Immature natural killer cell (primary cell): ENCODE measurements at regions not wholly inside any gene's neighbourhood (a gene's known extent, or its start where the extent isn't known, plus 50 kb on each side); places are given as distances from the start of the nearest gene placed in this dataset.

Experiments used
- DNase-seq, 3 donors: peaks; one replicate each; pipeline ENCODE4 v3.0.0; 2022; ENCODE audit warnings: mixed read lengths in 1 of 3
- H3K27ac Mint-ChIP-seq, 6 donors: one replicate each; pipeline ENCODE4 v1.8.0; 2020; ENCODE audit warnings: mixed read lengths in 6 of 6, mild to moderate bottlenecking in 5 of 6, inconsistent platforms in 4 of 6, moderate library complexity in 3 of 6
- H3K27me3 Mint-ChIP-seq, 3 donors: one replicate each; pipeline ENCODE4 v1.8.0; 2020 to 2021; ENCODE audit warnings: low read depth in 3 of 3, mild to moderate bottlenecking in 3 of 3, mixed read lengths in 3 of 3, moderate library complexity in 3 of 3, inconsistent platforms in 1 of 3
- H3K36me3 Mint-ChIP-seq, 3 donors: one replicate each; pipeline ENCODE4 v1.8.0; 2020; ENCODE audit warnings: mixed read lengths in 3 of 3, inconsistent platforms in 2 of 3, mild to moderate bottlenecking in 2 of 3
- H3K4me1 Mint-ChIP-seq, 2 donors: one replicate each; pipeline ENCODE4 v1.8.0; 2020; ENCODE audit warnings: inconsistent platforms in 2 of 2, mild to moderate bottlenecking in 2 of 2, mixed read lengths in 2 of 2, moderate library complexity in 1 of 2
- H3K4me3 Mint-ChIP-seq, 5 donors: one replicate each; pipeline ENCODE4 v1.8.0; 2020; ENCODE audit warnings: mild to moderate bottlenecking in 5 of 5, mixed read lengths in 5 of 5, inconsistent platforms in 3 of 5, moderate library complexity in 3 of 5
- H3K9me3 Mint-ChIP-seq, 6 donors: one replicate each; pipeline ENCODE4 v1.8.0; 2020; ENCODE audit warnings: mild to moderate bottlenecking in 6 of 6, mixed read lengths in 6 of 6, inconsistent platforms in 4 of 6, moderate library complexity in 3 of 6

- Mint-ChIP-seq H3K4me3 (no peak overlapping the region), H3K36me3 (no peaks in the 10 kb centered on the region), H3K4me1 (no peaks in the 10 kb centered on the region), H3K27me3 (peaks cover 0 to 10% (median 0%) of the 10 kb centered on the region in 3 donors), H3K9me3 (no peaks in the 10 kb centered on the region), H3K27ac (no peak overlapping the region)
- DNase-seq = no peak
Measured at GRCh38 chr1:47696737-47697441, 259.0 kb downstream of the FOXD2 start.

DNA sequence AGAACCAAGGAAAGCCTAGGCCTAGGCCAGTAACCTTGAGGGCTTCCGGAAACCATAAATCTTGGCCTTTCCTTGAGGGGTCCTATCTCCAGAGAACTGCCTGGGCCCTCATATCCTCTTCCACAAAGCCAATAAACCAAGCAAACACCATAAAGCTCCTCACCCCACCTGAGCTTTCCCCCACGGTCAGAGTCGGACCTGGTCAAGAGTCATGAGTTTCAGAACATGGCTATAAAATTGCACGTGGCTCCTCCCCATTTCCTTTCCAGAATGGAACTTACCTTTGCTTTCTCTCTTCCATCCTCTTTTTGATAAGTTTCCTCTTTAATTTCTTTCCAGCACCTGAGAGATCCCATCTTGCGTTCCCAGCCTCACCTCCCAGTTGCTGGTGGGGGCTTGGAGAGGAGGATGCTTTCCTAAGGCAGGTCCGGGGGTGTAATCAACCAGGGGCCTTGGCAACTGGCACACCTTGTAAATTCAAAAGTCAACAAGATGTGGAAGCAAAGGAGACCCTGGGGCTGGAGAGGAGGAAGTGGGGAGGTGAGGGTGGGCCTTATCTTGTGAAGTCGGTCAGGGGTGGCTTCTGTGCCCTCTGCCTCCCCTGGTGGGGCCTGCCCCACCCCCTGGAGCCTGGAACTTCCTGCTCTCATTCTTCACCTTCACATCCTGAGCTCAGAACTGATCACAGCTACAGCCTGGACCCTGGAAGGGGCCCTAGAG is 259.9 kb downstream of the FOXD2 start:
- no peak overlapping the region for H3K4me3 Mint-ChIP-seq
- peaks cover 0 to 10% (median 2%) of the 10 kb centered on the region in 3 donors for H3K27me3 Mint-ChIP-seq
- H3K36me3 Mint-ChIP-seq = no peaks in the 10 kb centered on the region
- no peaks in the 10 kb centered on the region for H3K4me1 Mint-ChIP-seq
- no peaks in the 10 kb centered on the region for H3K9me3 Mint-ChIP-seq
- DNase-seq = no peak
- H3K27ac Mint-ChIP-seq = no peak overlapping the region

GRCh38 chr1:47699492-47700235 is 261.8 kb downstream of the FOXD2 start:
- Mint-ChIP-seq H3K27me3 (peaks cover 0 to 8% (median 2%) of the 10 kb centered on the region in 3 donors), H3K4me1 (no peaks in the 10 kb centered on the region), H3K4me3 (no peak overlapping the region), H3K27ac (no peak overlapping the region), H3K36me3 (no peaks in the 10 kb centered on the region), H3K9me3 (no peaks in the 10 kb centered on the region)
- no peak for DNase-seq

DNA sequence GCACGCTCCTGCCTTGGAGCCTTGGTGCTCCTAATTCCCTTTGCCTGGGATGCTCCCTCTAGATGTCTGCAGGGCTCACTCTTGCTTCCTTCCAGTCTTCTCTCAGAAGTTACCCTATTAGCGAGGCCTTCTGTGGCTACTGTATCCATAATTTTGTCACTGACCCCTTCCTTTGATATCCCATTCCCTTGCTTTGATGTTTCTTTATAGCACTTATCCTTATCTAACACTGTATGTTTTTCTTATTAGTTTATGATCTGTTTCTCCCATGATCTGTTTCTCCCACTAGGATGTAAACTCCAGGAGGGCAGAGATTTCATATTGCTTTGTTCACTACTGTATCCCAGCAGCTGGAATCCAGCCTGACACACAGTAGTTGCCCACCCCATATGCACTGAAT is 263.4 kb downstream of the FOXD2 start:
- H3K36me3 Mint-ChIP-seq = no peaks in the 10 kb centered on the region
- DNase-seq = no peak
- H3K27ac Mint-ChIP-seq = no peak overlapping the region
- peaks cover 2 to 13% (median 7%) of the 10 kb centered on the region in 3 donors for H3K27me3 Mint-ChIP-seq
- no peaks in the 10 kb centered on the region for H3K4me1 Mint-ChIP-seq
- H3K9me3 Mint-ChIP-seq = no peaks in the 10 kb centered on the region
- no peak overlapping the region for H3K4me3 Mint-ChIP-seq

DNA sequence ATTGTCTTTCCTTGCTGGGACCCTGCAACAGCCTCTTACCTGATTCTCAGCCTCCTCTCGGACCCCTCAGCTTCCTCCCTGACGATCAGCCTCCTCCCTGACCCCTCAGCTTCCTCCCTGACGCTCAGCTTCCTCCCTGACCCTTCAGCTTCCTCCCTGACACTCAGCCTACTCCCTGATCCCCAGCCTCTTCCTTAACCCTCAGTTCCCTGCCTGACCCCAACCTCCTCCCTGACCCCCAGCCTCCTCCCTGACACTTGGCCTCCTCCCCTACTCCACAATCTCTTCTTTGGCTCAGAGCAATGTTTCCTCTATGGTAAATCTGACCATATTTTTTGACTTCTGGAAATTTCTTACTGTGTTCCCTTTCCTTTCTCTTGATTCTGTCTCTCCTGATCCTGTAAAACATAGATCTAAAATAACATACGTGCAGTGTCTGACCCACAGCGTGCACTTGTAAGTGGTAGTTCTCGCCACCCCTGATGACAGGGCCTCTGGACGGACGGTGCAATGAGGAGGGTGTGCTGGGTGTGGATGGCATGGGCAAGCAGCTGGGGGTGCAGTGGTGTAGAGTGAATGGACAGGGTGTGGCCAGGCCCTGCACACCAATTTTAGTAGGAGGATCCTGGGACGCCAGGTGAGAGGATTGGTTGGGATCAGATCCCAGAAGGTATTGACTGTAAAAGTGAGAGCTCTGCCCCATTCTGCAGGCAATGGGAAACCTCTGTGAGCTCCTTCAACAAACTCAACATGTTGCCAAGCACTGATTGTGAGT is 264.1 kb downstream of the FOXD2 start:
- no peak overlapping the region for H3K27ac Mint-ChIP-seq

DNA sequence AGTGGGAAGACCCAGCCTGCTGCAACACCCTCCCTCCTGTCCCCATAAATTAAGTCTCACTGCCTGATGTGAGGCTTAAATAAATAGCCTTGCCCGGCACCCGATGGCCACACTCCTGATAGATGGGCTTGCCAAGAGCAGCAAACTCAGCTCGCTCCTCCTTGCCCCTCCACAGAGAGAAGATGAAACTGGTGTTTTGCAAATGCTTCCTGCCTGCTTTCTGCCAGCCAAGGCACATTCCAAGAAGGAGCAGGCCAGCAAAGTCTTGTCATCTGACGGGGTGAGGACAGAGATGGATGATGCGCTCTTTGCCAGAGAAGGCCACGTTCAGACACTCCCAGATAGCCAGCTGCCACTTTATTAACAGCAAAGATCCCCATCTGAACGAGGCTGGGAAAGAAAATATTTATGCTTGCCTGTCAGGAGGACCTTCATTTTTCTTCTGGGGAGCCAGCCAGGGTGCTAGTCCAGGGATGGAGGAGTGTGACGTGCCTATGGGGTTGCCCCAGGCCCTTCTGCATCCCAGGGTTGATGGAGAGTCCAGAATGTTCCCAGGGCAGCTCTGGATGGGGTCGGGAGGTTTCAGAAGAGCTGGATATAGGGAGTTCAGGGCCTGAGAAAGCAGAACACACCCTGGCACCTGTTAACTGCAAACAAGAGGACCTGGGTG is 265.4 kb downstream of the FOXD2 start:
- H3K4me1 Mint-ChIP-seq = no peaks in the 10 kb centered on the region
- no peak overlapping the region for H3K4me3 Mint-ChIP-seq
- H3K27ac Mint-ChIP-seq = no peak overlapping the region
- no peak for DNase-seq
- no peaks in the 10 kb centered on the region for H3K36me3 Mint-ChIP-seq
- H3K9me3 Mint-ChIP-seq = no peaks in the 10 kb centered on the region
- H3K27me3 Mint-ChIP-seq = peaks cover 6 to 15% (median 8%) of the 10 kb centered on the region in 3 donors

More for the DNA sequence above, 264.1 kb downstream of the FOXD2 start:
- Mint-ChIP-seq H3K4me1 (no peaks in the 10 kb centered on the region), H3K9me3 (no peaks in the 10 kb centered on the region), H3K4me3 (no peak overlapping the region), H3K36me3 (no peaks in the 10 kb centered on the region), H3K27me3 (peaks cover 2 to 18% (median 7%) of the 10 kb centered on the region in 3 donors)
- DNase-seq = no peak

GRCh38 chr1:47703981-47704596 is 266.2 kb downstream of the FOXD2 start:
- DNase-seq = no peak
- H3K4me3 Mint-ChIP-seq = no peak overlapping the region
- no peaks in the 10 kb centered on the region for H3K9me3 Mint-ChIP-seq
- H3K27ac Mint-ChIP-seq = no peak overlapping the region
- H3K27me3 Mint-ChIP-seq = peaks cover 8 to 15% (median 9%) of the 10 kb centered on the region in 3 donors
- no peaks in the 10 kb centered on the region for H3K36me3 Mint-ChIP-seq
- no peaks in the 10 kb centered on the region for H3K4me1 Mint-ChIP-seq

GRCh38 chr1:47705517-47706130 is 267.8 kb downstream of the FOXD2 start:
- Mint-ChIP-seq H3K9me3 (no peaks in the 10 kb centered on the region), H3K36me3 (no peaks in the 10 kb centered on the region), H3K4me1 (peaks cover 0 to 3% of the 10 kb centered on the region in 2 donors), H3K27me3 (peaks cover 9 to 15% (median 11%) of the 10 kb centered on the region in 3 donors), H3K27ac (no peak overlapping the region), H3K4me3 (no peak overlapping the region)
- no peak for DNase-seq

GRCh38 chr1:47707503-47707902 is 269.7 kb downstream of the FOXD2 start:
- Mint-ChIP-seq H3K9me3 (no peaks in the 10 kb centered on the region), H3K27me3 (peaks cover 10 to 18% (median 13%) of the 10 kb centered on the region in 3 donors), H3K27ac (no peak overlapping the region)

GRCh38 chr1:47708019-47708535 is 270.2 kb downstream of the FOXD2 start:
- H3K27me3 Mint-ChIP-seq = peaks cover 10 to 24% (median 15%) of the 10 kb centered on the region in 3 donors
- no peaks in the 10 kb centered on the region for H3K36me3 Mint-ChIP-seq
- H3K9me3 Mint-ChIP-seq = no peaks in the 10 kb centered on the region
- DNase-seq = no peak
- no peak overlapping the region for H3K4me3 Mint-ChIP-seq
- H3K4me1 Mint-ChIP-seq = peaks cover 0 to 4% of the 10 kb centered on the region in 2 donors
- H3K27ac Mint-ChIP-seq = no peak overlapping the region

More at GRCh38 chr1:47707503-47707902, 269.7 kb downstream of the FOXD2 start:
- H3K36me3 Mint-ChIP-seq = no peaks in the 10 kb centered on the region
- no peak overlapping the region for H3K4me3 Mint-ChIP-seq
- peaks cover 0 to 4% of the 10 kb centered on the region in 2 donors for H3K4me1 Mint-ChIP-seq
- DNase-seq = no peak

GRCh38 chr1:47708658-47709018 is 270.8 kb downstream of the FOXD2 start:
- Mint-ChIP-seq H3K27ac (no peak overlapping the region), H3K36me3 (no peaks in the 10 kb centered on the region), H3K9me3 (no peaks in the 10 kb centered on the region), H3K4me3 (no peak overlapping the region), H3K27me3 (peaks cover 10 to 25% (median 15%) of the 10 kb centered on the region in 3 donors), H3K4me1 (peaks cover 0 to 4% of the 10 kb centered on the region in 2 donors)
- DNase-seq = no peak
